ENCODE measurements at regions not wholly inside any gene's neighbourhood (a gene's known extent, or its start where the extent isn't known, plus 50 kb on each side); places are given as distances from the start of the nearest gene placed in this dataset.

DNA sequence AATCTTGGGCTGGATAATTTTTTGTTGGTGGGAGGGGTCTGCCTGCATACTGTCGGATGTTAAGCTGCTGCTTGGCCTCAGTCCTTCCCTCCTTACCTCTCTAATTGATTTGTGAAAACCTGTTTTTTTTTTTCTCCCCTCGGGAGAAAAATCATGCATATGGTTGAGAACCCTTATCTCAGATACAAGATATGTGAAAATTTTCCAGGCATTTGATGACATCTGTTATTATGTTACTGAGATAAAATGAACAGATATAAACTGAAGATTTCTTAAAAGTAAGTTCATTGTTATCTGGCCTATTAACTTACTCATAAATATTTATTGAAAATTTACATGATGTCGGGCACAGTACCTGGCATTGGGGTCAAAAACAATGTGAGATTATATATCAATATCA is 1375.7 kb downstream of the PCDH9 start:
- Histone ChIP-seq H3K36me3 (ENCODE audit: control insufficient read depth, low read length) (no peaks in the 10 kb centered on the region), H3K79me2 (ENCODE audit: control insufficient read depth, low read length) (no peaks in the 10 kb centered on the region), H3K27me3 (ENCODE audit: control insufficient read depth, low read length) (no peaks in the 10 kb centered on the region), H4K20me1 (ENCODE audit: control insufficient read depth, insufficient read depth, low read depth, low read length) (no peaks in the 10 kb centered on the region), H3K4me1 (ENCODE audit: control insufficient read depth, low read length) (no peaks in the 10 kb centered on the region), H3K27ac (ENCODE audit: low read depth, low read length) (no peak overlapping the region), H3K9me2 (replicated peaks; ENCODE audit: control insufficient read depth, low read length) (no peaks in the 10 kb centered on the region), H3F3A (ENCODE audit: control insufficient read depth, insufficient read depth) (no peaks in the 10 kb centered on the region), H3K4me2 (ENCODE audit: low read length) (no peak overlapping the region), H3K9me3 (ENCODE audit: control insufficient read depth, insufficient read depth, low read length) (no peaks in the 10 kb centered on the region), H3K4me3 (ENCODE audit: low read length) (no peak overlapping the region)
- TF ChIP-seq EZH2phosphoT487 (IDR thresholded peaks at IDR 0.05; ENCODE audit: borderline replicate concordance, low read length): no peak
- TF ChIP-seq, protein P1, sequence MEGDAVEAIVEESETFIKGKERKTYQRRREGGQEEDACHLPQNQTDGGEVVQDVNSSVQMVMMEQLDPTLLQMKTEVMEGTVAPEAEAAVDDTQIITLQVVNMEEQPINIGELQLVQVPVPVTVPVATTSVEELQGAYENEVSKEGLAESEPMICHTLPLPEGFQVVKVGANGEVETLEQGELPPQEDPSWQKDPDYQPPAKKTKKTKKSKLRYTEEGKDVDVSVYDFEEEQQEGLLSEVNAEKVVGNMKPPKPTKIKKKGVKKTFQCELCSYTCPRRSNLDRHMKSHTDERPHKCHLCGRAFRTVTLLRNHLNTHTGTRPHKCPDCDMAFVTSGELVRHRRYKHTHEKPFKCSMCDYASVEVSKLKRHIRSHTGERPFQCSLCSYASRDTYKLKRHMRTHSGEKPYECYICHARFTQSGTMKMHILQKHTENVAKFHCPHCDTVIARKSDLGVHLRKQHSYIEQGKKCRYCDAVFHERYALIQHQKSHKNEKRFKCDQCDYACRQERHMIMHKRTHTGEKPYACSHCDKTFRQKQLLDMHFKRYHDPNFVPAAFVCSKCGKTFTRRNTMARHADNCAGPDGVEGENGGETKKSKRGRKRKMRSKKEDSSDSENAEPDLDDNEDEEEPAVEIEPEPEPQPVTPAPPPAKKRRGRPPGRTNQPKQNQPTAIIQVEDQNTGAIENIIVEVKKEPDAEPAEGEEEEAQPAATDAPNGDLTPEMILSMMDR (IDR thresholded peaks at IDR 0.05; ENCODE audit: low read depth, low read length, poor library complexity, severe bottlenecking): no peak

DNA sequence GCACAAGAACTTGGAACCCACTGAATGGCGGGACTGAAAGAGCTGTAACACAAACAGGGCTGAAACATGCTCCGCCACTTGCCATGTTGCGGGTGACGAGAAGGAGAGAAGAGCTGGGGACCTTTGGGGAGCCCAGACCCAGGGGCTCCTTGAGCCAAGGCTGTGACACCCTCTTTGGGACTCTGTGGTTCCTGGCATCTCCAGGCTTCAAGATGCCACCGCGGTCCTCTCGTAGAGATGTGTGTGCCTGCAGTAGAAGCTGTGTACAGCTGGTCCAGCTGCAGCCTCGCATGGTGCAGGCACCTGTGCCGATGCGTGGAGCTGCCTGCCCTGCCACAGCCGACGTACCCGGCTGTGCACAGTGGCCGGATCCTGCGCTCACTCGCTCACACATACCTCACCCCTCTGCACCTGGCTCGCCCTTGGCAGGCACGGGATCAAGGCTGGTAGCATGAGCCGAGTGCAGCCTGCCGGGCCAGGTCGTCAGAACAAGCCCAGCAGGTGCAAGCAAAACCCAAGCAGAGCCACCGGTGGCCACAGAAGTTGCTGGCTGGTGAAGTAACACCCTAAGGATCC is 1385.8 kb downstream of the PCDH9 start:
- Histone ChIP-seq H3K9me2 (replicated peaks; ENCODE audit: control insufficient read depth, low read length) (no peaks in the 10 kb centered on the region; the same call in 1 of the 2 replicates), H3F3A (ENCODE audit: control insufficient read depth, insufficient read depth) (no peaks in the 10 kb centered on the region), H4K20me1 (ENCODE audit: control insufficient read depth, insufficient read depth, low read depth, low read length) (no peaks in the 10 kb centered on the region), H3K9me3 (ENCODE audit: control insufficient read depth, insufficient read depth, low read length) (no peaks in the 10 kb centered on the region), H3K4me1 (ENCODE audit: control insufficient read depth, low read length) (no peaks in the 10 kb centered on the region), H3K27ac (ENCODE audit: low read depth, low read length) (no peak overlapping the region), H3K4me3 (ENCODE audit: low read length) (no peak overlapping the region), H3K36me3 (ENCODE audit: control insufficient read depth, low read length) (no peaks in the 10 kb centered on the region), H3K4me2 (ENCODE audit: low read length) (no peak overlapping the region), H3K79me2 (ENCODE audit: control insufficient read depth, low read length) (no peaks in the 10 kb centered on the region), H3K27me3 (ENCODE audit: control insufficient read depth, low read length) (no peaks in the 10 kb centered on the region)
- TF ChIP-seq, protein P1 (IDR thresholded peaks at IDR 0.05; ENCODE audit: low read depth, low read length, poor library complexity, severe bottlenecking): no peak
- TF ChIP-seq EZH2phosphoT487 (IDR thresholded peaks at IDR 0.05; ENCODE audit: borderline replicate concordance, low read length): no peak

DNA sequence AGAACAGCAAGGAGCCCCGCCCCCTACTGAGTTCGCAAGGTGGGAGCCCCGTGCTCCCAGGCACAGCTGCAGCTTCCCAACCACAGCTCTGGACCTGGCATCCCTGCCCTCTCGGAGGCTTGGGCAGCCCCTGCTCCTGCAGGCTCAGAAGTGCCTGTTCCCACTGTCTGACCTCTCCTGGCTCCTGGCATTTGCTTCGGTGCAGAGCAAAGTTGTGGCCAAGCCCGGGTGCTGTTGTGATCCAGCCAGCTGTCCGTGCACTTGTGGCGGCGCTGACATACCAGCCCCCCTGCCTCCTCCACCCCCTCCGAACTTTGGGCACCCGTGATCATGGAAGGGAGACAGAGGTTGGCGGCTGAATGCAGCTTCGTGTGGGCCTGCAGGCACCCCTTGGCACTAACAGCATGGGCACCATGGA is 1386.8 kb downstream of the PCDH9 start:
- Histone ChIP-seq H3K79me2 (ENCODE audit: control insufficient read depth, low read length) (no peaks in the 10 kb centered on the region), H3K27me3 (ENCODE audit: control insufficient read depth, low read length) (no peaks in the 10 kb centered on the region), H4K20me1 (ENCODE audit: control insufficient read depth, insufficient read depth, low read depth, low read length) (no peaks in the 10 kb centered on the region), H3K4me3 (ENCODE audit: low read length) (no peak overlapping the region), H3K4me1 (ENCODE audit: control insufficient read depth, low read length) (no peaks in the 10 kb centered on the region), H3K9me2 (replicated peaks; ENCODE audit: control insufficient read depth, low read length) (no peaks in the 10 kb centered on the region; the same call in 1 of the 2 replicates), H3K36me3 (ENCODE audit: control insufficient read depth, low read length) (no peaks in the 10 kb centered on the region), H3K27ac (ENCODE audit: low read depth, low read length) (no peak overlapping the region), H3K4me2 (ENCODE audit: low read length) (no peak overlapping the region), H3K9me3 (ENCODE audit: control insufficient read depth, insufficient read depth, low read length) (no peaks in the 10 kb centered on the region), H3F3A (ENCODE audit: control insufficient read depth, insufficient read depth) (no peaks in the 10 kb centered on the region)
- TF ChIP-seq, protein P1 (IDR thresholded peaks at IDR 0.05; ENCODE audit: low read depth, low read length, poor library complexity, severe bottlenecking): no peak
- TF ChIP-seq EZH2phosphoT487 (IDR thresholded peaks at IDR 0.05; ENCODE audit: borderline replicate concordance, low read length): no peak
